NCI-H446 treated with DMSO at 0.1 percent for 48 hours (cell line): ENCODE measurements at regions not wholly inside any gene's neighbourhood (a gene's known extent, or its start where the extent isn't known, plus 50 kb on each side); places are given as distances from the start of the nearest gene placed in this dataset.

Experiments used
- DNase-seq: peaks from one replicate; lab custom pipeline; 2025; lab: John Stamatoyannopoulos, UW

DNA sequence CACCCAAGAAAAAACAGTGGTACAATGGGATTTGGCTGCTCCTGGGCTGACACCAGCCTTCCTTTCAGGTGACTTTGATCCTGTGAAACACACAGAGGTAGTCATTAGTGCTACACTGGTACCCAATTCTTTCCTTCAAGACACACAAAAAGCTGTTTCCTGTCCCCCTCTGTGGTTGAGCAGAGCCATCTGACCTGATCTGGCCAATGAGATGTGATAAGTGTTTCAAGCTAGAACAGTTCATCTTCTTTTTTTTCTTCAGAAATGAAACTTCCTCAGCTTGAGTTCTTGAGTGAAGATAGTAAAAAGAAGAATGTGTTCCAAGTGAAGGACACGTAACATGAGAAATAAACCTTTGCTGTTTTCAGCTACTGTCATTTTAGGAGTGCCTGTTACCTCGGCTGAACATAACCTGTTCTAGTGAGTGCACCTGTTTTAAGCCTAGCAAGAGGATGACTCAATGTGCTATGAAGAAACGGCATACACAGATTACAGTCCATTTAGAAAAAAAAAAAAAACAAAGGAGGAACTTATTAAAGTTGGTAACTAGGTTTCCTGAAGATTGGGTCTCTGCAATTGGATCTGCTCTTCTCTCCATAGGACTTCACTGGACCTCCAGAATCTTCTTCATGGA is 287.8 kb downstream of the GAS1 start:
- no peak for DNase-seq

DNA sequence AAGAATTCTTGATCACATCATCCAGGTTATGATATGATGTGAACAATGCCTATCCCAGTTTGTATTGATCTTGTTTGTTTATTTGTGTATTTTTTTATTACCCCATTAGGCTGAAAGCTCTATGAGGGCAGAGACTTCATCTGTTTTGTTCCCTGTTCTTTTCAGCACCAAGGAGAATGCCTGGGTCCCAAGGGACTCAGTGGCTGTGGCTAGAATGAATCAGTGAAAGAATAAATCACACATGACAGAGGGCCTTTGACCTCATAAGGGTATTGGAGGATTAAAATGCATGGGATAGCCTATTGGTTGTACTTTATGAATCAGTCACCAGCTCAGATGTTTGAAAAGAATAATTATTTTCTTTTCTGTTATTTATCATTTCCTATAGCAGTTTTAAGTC is 292.2 kb downstream of the GAS1 start:
- DNase-seq, result no peak

DNA sequence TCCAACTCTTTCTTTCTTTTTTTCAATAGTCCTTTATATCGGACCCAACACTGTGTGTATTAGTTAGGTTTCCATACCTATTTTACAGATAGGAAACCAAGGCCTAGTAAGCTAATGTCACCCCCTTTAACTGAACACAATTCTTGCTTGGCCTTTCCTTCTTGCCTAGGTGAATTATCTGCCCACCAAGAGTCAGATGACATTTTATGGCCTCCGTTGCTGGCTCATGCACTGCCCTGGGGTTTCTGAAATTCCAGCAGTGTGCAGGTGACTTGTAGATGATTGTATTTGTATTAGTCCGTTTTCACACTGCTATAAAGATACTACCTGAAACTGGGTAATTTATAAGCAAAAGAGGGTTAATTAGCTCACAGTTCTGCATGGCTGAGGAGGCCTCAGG is 293.8 kb downstream of the GAS1 start:
- no peak for DNase-seq

DNA sequence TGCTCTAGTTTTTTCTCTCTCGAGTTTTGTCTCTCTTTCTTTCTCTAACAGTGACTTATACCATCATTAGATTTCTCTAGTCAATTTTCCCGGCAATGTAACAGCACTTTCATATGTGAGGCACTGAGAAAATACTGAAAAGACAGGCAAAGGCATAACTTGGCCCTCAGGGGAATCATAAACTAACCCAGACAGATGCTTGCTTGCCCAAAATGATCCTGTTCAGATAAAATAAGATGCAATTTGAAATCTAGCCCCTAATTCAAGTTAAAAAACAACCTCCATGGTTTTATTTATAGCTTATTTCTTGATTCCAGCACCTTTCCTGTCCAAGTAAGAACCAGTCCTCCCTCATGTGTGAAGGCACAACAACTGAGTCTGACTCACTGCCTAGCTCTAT is 294.6 kb downstream of the GAS1 start:
- DNase-seq, result no peak

DNA sequence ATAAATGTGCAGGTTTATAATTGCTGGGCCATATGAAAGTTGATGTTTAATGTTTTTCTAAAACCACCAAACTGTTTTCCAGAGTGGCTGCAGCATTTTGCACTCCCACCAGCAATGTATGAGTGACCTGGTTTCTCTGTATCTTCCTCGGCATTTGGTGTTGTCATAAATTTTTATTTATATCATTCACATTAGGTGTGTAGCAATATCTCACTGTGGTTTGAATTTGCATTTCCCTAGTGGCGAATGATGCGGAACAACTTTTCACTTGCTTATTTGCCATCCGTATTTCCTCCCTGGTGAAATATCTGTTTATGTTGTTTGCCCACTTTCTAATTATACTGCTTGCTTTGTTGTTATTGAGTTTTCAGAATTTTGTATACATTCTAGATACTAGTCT is 295.7 kb upstream of the TUT7 start:
- DNase-seq, result no peak

DNA sequence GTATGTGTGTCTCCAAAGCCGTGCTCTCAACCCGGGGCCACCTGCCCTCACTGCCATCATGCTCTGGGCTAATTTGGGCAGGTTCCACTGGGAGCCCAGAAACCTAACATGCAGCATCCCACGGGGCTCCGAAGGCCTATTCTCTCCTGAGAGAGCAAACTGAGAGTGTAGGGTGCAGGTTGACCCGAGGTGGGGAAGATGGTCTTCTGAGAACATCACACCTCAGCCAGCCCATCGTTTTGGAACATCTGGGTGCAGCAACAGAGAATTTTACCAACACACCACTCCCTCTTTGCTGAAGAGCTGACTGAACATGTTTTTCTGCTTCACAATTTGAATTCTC is 294.6 kb upstream of the TUT7 start:
- DNase-seq, result no peak

DNA sequence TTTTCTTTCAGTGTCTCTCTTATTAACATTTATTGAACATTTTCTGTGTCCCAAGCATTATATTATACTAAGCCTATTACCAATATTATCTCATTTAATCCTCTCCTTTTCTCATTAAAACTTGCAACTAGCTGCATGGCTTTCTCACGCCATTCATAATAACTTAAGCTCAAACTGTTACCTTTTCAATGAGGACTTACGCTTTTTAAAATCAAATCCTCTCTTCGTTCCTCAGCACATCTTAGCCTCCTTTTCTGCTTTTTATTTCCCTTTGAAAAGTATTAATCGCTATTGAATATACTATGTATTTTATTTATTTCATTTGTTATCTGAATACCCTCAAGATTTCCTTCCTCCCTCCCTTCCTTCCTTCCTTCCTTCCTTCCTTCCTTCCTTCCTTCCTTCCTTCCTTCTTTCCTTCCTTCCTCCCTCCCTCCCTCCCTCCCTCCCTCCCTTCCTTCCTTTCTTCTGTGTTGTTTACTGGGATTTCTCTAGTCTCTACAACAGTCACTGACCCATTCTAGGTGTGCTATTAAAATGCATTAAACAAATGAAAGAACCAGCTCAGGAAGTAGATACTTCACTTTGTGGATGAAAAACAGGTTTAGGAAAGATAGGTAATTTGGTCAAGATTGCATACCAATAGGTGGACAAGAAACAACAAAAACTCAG is 294.1 kb upstream of the TUT7 start:
- DNase-seq, result no peak

DNA sequence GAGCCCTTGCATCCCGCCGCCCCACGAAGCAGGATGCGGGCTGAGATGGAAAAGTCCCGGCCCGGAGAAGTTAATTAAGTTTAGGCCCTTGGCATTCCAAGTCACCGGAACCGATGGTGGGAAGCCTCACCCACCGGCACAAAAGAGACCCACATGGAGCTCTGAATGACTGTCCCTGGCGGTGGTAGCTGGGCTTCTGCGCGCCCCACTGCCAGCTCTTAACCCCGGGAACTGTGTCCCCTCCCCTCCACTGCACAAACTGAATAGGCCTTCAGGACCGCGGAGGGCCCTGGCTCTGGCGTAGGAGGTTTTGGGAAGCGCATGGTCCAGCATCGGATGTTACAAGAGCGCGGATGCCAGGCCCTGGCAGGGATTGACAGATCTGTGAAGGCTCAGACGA is 291.1 kb upstream of the TUT7 start:
- no peak for DNase-seq

DNA sequence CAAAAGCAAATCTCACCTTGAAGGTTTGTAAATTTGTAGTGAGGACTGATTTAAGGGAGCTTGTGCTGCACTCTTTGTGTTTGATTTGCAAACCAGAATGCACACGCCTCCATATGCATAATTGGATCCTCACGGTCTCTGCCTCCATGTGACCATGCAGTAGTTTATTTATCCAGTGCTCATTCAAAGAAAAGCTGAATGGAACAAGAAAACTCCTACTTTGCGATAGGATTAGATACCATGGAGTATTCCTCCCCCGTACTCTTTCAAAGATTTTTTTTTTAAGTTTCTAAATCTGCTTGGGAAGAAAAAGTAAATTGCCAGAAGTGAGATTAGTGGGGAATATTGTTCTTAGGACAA is 290.4 kb upstream of the TUT7 start:
- DNase-seq, result no peak

DNA sequence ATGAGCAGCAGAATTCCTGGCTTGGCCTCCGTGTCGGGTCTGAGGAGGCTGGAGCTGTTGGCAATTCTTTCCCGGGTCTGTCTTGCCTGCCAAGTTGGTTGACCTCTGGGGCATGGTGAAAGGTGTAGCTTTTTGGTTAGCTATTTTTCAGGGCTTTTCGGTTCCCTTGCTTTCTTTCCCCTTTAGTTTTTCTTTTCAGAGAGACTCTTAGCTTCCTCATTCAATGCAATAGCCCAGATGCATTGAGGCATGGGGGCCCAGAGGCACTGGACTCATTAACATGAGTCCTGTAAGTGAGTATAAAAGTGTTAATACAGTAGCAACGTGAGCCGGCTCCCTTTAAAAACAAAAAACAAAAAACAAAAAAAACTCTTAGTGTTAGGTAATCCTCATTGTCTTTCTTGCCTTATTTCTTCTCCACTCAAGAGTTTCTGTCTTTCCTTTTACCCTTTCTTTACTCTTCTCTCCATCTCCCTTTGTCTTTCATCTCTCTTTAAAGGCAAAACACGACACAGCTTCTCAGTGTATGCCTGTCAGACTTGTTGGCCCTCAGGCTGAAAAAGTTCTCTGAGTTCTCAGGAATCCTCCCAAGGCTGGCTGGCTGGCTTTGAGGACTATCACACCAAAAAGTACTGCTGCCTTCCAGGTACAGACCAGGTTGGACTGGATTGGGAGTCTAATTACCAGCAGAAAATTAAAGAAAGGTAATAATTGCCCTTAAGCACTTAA is 289.9 kb upstream of the TUT7 start:
- no peak for DNase-seq

DNA sequence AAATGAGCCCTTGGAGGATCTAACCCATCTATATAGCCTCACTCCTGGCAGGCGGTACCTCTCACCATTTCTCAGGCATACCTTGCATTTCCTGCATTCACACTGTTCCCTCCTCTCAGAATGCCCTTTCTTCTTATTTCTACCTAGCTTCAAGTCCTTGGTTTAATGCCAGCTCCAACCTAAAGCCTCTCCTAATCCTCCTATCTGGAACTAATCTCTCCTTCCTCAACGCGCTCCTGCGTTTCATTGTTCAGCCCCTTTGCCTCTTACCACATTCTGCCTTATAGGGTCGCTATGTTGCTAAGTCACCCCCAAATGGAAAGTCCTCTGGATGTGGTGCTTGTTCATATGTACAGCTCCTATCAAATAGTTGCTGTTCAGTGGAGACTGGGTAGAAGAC is 288.5 kb upstream of the TUT7 start:
- DNase-seq, result no peak

DNA sequence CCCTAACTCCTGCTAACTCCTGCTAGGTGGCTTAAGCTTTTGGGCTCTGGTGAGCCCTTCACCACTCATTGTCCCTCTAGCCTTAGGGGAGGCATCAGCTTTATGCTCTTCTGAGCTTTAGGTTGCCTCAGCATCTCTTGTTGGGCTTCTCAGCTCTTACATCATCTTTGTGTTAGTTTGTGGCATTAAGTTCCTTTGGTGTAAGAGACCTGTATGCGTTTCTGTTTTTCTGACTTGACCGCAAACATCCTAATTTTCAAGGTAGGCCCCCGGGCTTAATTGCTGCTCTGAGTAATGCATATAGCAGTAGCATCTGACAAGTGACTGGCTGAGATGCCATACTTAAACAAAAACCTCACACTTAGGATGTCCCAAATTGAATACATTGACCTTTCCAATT is 287.8 kb upstream of the TUT7 start:
- no peak for DNase-seq

DNA sequence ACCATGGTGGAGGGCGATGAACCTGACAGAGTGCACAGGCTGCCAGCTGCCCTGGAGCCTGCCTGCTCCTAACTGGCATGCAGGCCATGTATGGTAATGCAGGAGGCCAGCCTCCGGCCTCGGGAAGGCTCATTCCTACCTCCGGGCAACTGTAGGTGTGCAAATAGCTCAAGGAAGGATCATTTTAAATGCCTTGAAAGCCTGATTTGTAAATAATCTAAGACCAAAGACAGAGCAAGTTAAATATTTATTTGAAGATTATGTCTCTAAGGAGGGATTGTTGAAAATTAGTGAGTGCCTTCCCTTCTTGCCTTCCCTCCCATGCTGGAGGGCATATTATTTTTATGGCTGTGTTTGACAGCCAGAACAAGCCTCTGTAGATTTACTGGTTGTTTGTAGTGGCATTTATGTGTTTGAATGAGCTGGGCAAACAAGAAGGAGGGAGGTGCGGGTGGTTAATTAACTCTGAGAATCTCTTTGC is 285.7 kb upstream of the TUT7 start:
- DNase-seq, result no peak

DNA sequence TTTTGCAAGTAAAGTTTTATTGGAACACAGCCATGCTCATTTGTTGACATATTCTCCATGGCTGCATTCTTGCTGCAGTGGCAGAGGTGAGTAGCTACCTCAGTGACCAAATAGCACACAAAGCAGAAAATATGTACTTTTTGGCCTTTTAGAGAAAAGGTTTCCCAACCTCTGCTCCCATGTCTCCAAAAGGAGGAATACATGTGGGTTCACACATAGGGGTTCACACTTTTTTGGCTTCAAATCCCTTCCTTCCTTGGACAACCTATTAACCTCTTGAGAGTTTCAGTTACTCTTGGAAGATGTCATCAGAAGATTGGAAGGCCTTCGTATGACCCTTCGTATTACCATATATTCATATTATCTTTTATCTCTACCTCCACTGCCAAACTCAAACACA is 285.1 kb upstream of the TUT7 start:
- no peak for DNase-seq

DNA sequence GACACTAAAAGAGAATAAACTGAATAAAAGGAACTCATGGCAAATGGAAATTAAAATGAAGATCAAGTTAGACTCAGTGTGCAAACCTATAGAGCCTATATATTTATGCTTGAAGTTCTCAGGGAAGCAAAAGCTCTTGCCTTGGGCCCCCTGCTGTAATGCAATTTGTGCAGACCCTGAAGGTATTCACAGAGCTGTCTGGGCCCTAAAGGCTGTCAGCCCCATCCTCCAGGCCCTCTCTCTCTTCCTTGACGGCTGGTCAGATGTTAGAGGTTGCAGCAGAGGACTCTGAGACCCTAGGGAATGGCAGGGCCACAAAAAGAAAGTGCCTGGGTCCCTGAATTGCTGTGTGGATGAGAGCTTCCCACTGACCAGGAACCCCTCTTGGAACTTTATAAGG is 283.9 kb upstream of the TUT7 start:
- DNase-seq, result no peak

DNA sequence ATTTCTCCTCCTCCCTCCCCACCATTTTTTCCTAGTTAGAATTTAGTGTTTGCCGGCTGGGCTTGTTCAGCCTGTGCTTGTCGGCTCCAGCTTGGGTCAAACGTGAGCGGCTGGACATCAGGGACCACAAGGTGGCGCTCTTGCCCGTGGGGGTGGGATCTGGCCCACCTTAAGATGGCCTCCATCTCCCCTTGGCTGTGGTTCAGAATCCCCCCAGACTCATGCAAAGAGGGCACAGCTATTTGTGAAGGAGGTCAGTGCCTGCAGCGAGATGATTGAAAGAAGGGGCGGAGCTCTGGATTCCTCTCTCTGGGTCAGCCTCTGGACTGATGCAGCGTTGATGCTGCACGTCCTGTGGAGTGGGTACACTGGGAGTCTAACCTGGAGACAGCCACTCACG is 283.3 kb upstream of the TUT7 start:
- no peak for DNase-seq

DNA sequence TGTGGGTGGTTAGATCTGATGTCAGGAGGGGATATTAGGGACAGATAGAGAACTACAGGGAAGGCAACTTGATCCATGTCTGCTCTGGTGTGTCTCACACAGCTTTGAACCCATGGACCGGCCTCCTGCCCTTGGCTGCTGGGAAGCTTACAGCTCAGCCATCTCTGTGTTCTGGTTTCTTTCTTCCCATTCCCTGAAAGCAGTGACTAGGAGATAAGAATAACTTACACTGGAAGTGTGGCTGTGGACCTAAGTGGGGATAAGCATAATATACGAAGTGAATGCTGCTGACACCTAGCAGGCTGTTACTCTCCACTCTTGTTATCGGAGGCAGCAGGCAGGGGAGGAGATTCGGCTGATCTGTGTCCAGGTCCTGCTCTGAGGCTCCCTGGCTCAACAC is 282.3 kb upstream of the TUT7 start:
- no peak for DNase-seq

DNA sequence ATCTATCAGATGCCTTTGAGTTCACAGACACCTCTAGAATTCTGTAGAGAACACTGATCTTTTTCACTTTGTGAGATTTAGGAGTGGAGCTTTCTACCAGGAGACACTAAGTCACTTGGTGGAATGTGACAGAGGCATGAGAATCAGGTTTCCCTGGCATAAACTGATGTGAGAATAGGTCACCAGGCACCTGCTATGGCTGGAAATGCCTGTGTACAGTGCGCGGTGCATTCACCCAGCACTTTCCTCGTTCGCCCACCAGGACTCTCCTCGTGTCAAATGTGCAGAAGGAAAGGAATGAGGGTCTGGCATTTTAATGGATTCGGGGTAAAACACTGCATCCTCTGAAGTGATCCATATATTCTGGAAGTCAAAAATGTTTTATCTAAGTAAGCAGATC is 281.8 kb upstream of the TUT7 start:
- DNase-seq, result no peak

DNA sequence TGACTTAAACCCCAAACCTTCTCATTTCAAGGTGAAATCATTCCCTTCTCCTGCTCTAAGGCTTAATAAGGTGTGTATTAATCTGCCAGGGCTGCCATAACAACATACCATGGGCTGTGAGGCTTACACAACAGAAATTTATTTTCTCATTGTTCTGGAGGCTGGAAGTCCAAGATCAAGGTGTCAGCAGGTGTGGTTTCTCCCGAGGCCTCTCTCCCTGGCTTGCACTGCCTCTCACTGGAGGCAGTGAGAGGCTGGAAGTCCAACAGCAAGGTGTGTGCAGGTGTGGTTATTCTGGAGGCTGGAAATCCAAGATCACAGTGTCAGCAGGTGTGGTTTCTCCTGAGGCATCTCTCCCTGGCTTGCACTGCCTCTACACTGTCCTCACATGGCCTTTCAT is 280.3 kb upstream of the TUT7 start:
- DNase-seq, result no peak

DNA sequence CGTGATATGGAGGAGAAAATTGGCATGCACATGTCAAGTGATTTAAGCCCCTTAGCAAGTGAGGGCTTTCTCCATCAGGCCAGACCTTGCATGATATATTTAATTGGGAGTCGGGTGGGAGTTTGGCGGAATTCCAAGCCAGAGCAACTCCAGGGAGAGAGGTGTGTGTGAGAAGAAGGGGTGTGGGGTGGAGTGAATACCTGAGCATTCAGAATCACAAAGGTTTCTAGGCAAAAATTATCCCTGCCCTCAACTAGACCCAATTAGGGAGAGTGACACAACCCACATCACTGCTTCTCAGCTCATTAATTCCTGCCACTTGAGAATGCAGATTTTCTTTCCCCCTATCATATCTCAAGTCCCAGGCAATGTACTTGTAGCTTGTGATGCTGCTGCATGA is 279.7 kb upstream of the TUT7 start:
- DNase-seq, result no peak

DNA sequence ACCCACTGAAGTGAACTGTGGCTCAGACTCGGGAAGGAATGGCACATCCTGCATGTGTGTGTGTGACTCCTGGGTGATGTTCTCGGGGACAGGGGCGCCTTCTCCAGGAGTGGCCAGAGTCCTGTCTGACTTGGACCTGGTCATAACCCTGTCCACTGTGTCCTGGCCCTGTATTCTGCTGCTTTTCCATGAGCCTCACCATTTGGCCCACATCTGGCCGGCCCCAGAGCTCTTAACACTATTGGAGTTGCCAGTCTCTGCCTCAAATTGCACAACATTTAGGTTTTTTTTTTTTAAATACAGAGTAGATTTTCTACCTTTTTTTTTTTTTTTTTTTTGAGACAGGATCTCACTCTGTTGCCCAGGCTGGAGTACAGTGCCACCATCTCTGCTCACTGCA is 278.3 kb upstream of the TUT7 start:
- no peak for DNase-seq

DNA sequence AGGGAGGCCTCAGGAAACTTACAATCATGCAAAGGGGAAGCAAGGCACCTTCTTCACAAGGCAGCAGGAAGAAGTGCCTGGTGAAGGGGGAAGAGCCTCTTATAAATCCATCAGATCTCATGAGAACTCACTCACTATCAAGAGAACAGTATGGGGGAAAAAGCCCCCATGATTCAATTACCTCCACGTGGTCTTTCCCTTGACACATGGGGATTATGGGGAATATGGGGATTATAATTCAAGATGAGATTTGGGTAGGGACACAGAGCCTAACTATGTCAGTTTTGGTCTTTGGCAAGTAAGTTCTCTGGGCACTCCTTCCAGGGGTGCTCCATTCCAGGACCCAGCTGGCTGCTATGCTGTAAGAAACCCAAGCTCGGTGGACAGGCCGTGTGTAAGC is 275.3 kb upstream of the TUT7 start:
- DNase-seq, result no peak

DNA sequence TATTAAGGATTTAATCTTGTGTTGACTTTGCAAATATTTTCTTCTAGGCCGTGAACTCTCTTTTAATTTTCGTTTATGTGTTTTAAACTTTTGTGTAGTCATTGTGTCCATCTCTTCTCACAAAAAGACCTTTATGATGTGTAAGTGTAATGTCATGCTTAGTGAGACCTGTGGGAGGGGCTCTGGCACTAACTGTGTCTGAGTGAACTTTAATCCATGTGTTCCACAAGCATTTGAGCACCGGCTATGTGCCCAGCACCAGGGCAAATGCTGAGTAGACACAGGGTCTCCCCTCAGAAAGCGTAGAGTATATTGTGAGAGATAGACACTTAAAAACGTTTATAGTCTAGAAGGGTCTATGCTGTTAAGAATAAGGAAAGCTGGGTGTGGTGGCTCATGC is 272.6 kb upstream of the TUT7 start:
- DNase-seq, result no peak

DNA sequence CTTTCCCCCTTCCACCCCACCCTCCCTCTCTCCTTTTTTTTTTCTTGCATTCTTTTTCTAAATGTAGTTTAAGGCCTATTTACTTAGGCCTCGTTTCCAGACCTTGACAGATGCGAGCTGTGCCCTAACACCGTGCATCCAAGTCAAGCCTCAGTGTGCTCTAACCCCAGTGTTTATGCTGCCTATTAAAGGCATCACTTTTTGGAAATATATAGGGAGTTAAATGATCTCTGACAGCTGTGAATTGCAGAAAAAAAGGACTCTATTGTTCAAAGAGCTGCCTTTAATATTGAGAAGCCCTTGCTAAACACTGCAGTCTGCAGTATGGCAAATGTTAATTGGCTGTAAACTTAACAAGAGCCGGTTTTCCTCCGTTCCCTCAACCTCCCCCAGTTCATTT is 270.4 kb upstream of the TUT7 start:
- no peak for DNase-seq
